NCI-H146 treated with DMSO at 0.1 percent for 48 hours (cell line): ENCODE measurements at regions not wholly inside any gene's neighbourhood (a gene's known extent, or its start where the extent isn't known, plus 50 kb on each side); places are given as distances from the start of the nearest gene placed in this dataset.

Experiments used
- DNase-seq: peaks from one replicate; lab custom pipeline; 2025; ENCODE audit not compliant: unreplicated experiment; lab: John Stamatoyannopoulos, UW

DNA sequence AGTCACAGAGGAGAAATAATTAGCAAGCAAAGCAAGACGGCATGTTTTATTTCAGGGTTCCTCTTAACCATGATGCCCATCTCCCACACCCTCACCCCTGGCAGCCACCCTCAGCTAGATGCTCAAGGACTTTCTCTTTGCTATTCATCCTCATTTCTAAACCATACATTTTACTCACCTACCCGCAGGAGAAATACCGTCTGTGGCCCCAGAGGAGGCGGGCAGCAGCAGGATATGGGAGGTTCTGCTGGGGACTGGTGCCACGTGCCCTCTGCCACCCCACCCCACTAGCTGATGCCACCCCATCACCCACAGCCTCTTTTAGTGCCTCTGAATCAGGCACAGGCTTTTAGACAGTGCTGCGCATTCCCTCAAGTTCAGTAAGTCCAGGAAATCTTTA lies 168.7 kb upstream of the ITGB1 start:
- DNase-seq, result no peak

GRCh38 chr10:33125522-33126517 lies 167.8 kb upstream of the ITGB1 start:
- no peak for DNase-seq

- no peak for DNase-seq
Observed at GRCh38 chr10:33125111-33125510, 167.1 kb upstream of the ITGB1 start.

- DNase-seq, result no peak
Observed at GRCh38 chr10:33123680-33124079, 165.7 kb upstream of the ITGB1 start.

GRCh38 chr10:33122014-33122809 lies 164.2 kb upstream of the ITGB1 start:
- DNase-seq, result no peak

DNA sequence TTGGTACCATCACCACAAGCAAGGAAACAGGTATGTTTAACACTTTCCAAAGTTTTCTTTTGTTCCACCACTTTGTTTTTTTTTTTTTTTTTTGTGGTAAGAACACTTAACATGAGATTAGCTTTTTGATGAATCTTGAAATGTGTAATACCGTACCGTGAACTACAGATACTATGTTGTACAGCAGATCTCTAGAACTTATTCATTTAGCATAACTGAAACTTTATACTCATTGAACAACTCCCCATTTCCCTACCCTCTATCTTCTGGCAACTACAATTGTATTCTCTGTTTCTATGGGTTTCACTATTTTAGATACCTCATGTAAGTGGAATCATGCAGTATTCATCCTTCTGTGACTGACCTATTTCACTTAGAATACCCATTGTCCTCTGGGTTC lies 162.7 kb upstream of the ITGB1 start:
- no peak for DNase-seq

DNA sequence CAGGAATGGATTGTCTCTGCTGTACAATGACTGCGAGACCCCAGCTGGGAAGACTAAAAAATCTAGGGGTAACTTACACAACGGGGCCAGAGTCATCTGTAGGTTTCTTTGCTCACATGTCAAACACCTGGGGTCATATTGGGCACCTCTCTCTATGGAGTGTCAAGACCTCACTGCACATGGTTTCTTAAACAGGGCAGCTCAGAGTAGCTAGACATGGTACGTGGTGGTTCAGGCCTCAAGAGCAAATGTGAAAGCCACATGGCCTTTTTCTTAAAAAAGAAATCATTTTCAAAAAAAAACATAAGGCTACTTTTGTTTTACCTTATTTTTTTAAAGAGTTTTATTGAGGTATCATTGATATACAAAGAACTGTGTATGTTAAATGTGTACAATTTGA lies 162.2 kb upstream of the ITGB1 start:
- no peak for DNase-seq

DNA sequence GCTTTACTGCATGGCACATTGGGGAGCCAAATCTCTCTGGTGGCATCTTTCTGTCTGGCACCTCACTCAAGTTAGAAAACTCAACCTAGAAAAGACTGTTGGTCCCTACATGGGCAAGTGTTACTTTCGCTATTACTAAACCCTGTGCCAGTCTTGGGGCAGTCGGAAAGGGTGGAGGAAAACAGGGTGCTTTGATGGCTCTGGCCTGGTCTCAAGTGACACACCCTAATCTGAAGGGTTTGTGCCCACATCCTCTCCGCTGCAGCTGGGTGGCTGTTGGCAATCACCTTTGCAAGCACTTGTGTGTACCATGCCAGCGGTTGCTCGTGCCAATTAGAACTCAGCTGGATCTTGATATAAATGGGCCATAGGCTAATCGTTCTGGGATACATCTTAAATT lies 159.8 kb upstream of the ITGB1 start:
- no peak for DNase-seq

DNA sequence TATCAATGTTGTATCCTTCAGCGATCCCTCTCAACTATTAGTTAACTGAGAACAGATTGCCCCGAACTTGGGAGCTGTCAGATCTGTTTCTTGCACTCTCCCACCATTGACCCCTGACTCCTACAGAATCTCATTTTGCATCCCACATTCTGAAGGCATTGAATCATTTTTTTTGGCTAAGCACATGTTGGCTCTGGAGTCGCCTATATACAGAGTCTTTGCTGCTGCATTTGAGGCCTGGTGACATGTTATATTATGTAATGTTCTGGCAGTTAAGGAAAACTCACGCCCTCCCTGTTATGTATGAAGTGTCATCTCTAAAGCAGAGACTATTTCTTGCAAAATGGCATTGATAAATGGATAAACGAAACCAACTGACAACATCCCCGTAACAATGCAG lies 159.2 kb upstream of the ITGB1 start:
- no peak for DNase-seq

- peak; percentile 12 for DNase-seq
Observed at GRCh38 chr10:33115738-33116719, 158.0 kb upstream of the ITGB1 start.

GRCh38 chr10:33114451-33114952 lies 156.5 kb upstream of the ITGB1 start:
- no peak for DNase-seq

GRCh38 chr10:33113466-33113865 lies 155.4 kb upstream of the ITGB1 start:
- no peak for DNase-seq

- no peak for DNase-seq
Observed at GRCh38 chr10:33112831-33113455, 154.9 kb upstream of the ITGB1 start.

DNA sequence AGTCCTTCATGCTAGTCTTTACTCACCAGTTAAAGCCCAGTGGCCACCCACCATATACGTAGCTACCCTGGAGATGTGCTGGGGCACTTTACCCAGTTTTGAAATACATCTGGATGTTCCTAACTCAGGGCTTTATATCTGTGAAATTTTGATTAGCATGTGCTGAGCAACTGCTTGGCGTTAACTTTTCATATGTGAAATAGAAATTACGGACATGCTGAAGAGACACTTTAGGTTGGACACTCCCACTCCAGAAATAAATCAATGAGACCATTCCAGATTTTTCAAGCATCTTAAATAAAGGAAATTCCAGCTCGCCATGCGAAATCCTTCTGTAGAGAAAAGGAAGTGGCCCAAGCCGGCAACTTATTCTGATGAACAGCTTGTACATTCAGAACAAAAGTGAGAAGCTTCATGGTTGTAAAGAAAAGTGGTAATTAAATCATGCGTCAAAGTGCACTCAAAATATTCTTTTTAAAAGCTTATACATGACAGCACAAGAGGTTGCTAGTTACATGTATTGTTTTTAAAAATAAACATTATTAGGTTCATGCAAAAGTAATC lies 153.5 kb upstream of the ITGB1 start:
- DNase-seq, result no peak

DNA sequence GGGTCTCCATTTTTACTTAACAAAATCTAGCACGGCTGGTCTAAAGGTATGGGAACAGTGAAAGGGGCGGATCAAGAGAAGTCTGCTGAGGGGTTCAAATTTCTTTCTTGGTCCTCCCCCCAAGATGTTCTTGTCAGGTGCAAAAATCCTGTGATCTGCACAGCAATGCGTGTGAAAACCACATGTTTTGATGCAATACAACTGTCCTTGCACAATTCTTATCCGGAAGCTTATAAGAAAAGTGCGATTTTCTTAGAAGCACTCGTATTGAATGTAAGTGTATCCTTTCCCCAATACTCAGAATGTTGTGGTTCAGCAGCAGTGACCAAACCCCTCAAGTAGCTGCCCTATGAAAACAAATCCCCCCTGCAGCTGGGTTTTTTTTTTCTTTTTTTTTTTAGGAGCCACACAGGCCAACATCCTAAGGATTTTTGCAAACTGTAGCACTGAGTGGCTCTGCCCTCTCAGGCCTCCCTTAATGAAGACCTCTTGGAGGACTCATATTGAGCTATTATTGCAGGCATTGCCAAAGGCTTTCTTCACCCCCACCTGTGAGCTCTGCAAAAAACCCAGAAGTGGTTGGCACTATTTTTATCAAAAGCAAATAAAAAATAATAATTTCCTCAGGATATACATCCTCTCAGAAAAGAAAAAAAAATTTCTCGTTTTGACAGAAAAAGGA lies 151.9 kb upstream of the ITGB1 start:
- DNase-seq, result no peak

GRCh38 chr10:33109384-33109783 lies 151.4 kb upstream of the ITGB1 start:
- no peak for DNase-seq

- DNase-seq, result no peak
Observed at GRCh38 chr10:33107953-33108352, 149.9 kb upstream of the ITGB1 start.

DNA sequence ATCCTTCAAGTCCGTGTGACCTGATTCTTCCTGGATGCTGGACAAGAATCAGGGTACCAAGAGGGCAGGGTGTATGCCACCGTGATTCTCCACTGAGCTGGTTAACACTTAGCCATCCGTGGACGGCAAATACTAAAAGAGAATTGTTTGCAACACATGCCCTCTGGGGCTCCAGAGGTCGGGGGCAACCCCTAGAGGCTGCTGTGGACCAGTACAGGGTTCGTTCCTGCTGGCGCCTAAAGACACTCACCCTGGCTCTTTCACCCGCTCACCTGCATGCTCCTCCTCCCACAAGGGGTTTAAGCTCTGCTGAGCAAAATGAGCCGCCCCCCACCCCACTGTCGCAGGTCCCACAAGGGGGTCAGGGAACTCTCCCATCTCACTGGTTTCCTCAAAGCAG lies 148.7 kb upstream of the ITGB1 start:
- DNase-seq, result no peak

DNA sequence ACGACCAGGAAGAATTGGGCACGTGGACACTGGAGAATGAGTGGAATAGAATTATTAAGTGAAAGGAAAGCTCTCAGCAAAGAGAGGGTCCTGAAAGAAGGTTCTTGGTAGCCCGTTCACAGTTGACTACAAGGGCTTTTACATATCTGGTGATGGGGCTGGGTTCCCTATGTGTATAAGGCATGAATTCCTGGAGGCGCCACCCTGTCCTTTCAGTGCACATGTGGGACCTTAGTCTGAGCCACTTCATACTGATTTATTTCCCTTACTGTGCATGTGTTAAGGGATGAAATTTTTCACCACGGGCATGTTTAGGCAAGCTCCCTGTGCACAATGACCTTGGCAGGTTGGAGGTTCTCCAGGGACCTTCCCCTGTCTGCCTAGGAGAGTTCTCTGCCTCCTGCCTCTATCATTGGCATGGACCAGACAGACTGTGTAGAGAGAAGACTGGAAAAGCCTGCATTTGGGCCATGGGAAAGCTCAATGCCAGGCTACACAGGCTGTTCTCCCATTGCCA lies 145.9 kb upstream of the ITGB1 start:
- DNase-seq, result no peak
